ENCODE measurements at regions not wholly inside any gene's neighbourhood (a gene's known extent, or its start where the extent isn't known, plus 50 kb on each side); places are given as distances from the start of the nearest gene placed in this dataset.

- TF ChIP-seq CTCF (IDR thresholded peaks at IDR 0.05; ENCODE audit: borderline replicate concordance, extremely low read depth, low read length, poor library complexity, severe bottlenecking) (no peak), EZH2 (IDR thresholded peaks at IDR 0.05; ENCODE audit: borderline replicate concordance, low read depth, low read length, severe bottlenecking) (no peak)
These were observed 59.3 kb downstream of the GPR88 start for GRCh38 chr1:100597061-100597741.

Data from DND-41 (cell line).